Bronchial epithelial cell (primary cell): ENCODE measurements at regions not wholly inside any gene's neighbourhood (a gene's known extent, or its start where the extent isn't known, plus 50 kb on each side); places are given as distances from the start of the nearest gene placed in this dataset.

ENCODE experiments used
- DNase-seq: peaks from one replicate; pipeline ENCODE4 v3.0.0-alpha.2; 2010; ENCODE audit warnings: low read depth
- FAIRE-seq: peaks from 2 replicates; lab custom pipeline; 2011; peaks lifted over from hg19 to GRCh38; lab: Jason Lieb, UNC
- H3K27me3 ChIP-seq: 2 replicates; pipeline ENCODE4 v1.5.1; 2011; ENCODE audit warnings: low read length; ENCODE audit not compliant: control insufficient read depth, insufficient read depth
- H3K36me3 ChIP-seq: 2 replicates; pipeline ENCODE4 v1.5.1; 2011; ENCODE audit warnings: low read length; ENCODE audit not compliant: control insufficient read depth, insufficient read depth
- H3K4me3 ChIP-seq: 2 replicates; pipeline ENCODE4 v1.5.1; 2011; ENCODE audit warnings: mild to moderate bottlenecking, low read depth, low read length, control low read depth
- TF ChIP-seq, protein P1 (sequence below): IDR thresholded peaks from 2 replicates; pipeline ENCODE4 v1.5.1; 2011; ENCODE audit warnings: mild to moderate bottlenecking, moderate library complexity, low read length, control low read depth, inconsistent platforms; ENCODE audit not compliant: insufficient read depth, severe bottlenecking

DNA sequence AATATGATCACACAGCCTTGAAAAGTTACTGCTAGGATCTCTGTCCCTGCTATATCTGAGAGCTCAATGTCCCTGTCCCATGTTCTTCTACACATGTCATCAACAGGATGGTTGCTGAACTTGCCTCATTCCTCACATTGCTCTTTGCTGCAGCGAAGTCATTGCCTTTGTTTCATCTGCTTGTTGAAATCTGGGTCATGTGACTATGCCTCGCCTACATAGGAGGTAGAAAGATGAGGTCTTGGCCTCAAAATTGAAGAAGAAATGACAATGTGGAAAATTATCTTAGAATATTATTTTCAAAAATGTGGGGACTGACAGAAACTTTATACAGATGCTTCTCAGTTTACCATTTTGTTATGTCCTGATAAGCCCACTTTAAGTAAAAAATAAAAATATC, 494.2 kb downstream of the SOX5 start:
- no peaks in the 10 kb centered on the region for H3K27me3 ChIP-seq
- no peak for FAIRE-seq
- TF ChIP-seq, protein P1, sequence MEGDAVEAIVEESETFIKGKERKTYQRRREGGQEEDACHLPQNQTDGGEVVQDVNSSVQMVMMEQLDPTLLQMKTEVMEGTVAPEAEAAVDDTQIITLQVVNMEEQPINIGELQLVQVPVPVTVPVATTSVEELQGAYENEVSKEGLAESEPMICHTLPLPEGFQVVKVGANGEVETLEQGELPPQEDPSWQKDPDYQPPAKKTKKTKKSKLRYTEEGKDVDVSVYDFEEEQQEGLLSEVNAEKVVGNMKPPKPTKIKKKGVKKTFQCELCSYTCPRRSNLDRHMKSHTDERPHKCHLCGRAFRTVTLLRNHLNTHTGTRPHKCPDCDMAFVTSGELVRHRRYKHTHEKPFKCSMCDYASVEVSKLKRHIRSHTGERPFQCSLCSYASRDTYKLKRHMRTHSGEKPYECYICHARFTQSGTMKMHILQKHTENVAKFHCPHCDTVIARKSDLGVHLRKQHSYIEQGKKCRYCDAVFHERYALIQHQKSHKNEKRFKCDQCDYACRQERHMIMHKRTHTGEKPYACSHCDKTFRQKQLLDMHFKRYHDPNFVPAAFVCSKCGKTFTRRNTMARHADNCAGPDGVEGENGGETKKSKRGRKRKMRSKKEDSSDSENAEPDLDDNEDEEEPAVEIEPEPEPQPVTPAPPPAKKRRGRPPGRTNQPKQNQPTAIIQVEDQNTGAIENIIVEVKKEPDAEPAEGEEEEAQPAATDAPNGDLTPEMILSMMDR, result no peak
- DNase-seq, result no peak
- no peaks in the 10 kb centered on the region for H3K36me3 ChIP-seq
- H3K4me3 ChIP-seq, result no peak overlapping the region

DNA sequence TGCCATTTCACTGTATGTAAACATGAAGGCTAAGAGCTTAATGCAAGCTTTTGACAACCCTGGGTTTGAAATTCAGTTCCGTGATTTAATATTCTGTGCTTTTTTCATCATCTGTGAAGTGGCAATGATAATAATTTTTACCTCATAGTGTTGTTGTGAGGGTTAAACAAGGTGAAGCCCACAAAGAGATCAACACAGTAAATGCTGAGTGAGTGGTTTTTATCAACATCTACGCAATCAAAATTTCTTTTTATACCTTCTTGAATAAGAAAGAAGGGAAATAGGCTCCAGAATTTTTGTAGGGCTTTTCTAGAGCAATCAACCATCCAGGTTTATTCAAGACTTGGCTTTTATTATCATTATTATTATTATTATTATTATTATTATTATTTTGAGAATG, 490.8 kb downstream of the SOX5 start:
- Histone ChIP-seq H3K36me3 (no peaks in the 10 kb centered on the region), H3K4me3 (no peak overlapping the region), H3K27me3 (no peaks in the 10 kb centered on the region)
- FAIRE-seq (no peak), DNase-seq (no peak)
- TF ChIP-seq, protein P1, result no peak

DNA sequence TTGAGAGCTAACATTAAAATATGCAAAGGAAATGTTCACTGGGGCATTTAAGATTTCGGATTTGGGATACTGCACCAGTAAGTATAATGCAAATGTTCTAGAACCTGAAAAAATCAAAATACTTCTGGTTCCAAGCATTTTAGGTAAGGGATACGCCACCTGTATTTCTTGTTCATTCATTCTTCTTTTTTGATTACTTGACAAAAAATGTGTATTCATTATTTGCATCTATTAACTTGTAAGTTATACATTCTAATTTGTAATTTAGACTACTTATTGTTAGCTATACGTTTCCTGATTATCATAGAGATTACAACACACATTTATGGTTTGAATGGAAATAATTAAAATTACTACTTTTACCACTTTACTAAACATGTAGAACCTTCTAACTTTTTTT, 486.9 kb downstream of the SOX5 start:
- H3K27me3 ChIP-seq, result no peaks in the 10 kb centered on the region
- DNase-seq (no peak), FAIRE-seq (no peak)
- no peaks in the 10 kb centered on the region for H3K36me3 ChIP-seq
- H3K4me3 ChIP-seq, result no peak overlapping the region
- TF ChIP-seq, protein P1, result no peak

GRCh38 chr12:23463172-23463571, 486.3 kb downstream of the SOX5 start:
- Histone ChIP-seq H3K27me3 (no peaks in the 10 kb centered on the region), H3K36me3 (no peaks in the 10 kb centered on the region), H3K4me3 (no peak overlapping the region)
- TF ChIP-seq, protein P1, result no peak
- FAIRE-seq, result no peak
- no peak for DNase-seq

GRCh38 chr12:23464241-23464812, 485.1 kb downstream of the SOX5 start:
- Histone ChIP-seq H3K27me3 (no peaks in the 10 kb centered on the region), H3K4me3 (no peak overlapping the region), H3K36me3 (no peaks in the 10 kb centered on the region)
- DNase-seq (no peak), FAIRE-seq (no peak)
- TF ChIP-seq, protein P1, result no peak

GRCh38 chr12:23472329-23472971, 477.0 kb downstream of the SOX5 start:
- Histone ChIP-seq H3K4me3 (no peak overlapping the region), H3K27me3 (no peaks in the 10 kb centered on the region), H3K36me3 (no peaks in the 10 kb centered on the region)
- DNase-seq (peak; percentile 100), FAIRE-seq (peak; percentile 98)
- TF ChIP-seq, protein P1, result peak; percentile 17
